Activated T-cell treated with anti-CD3 and anti-CD28 coated beads, Interleukin-2, amount 50 U/mL, for 24 hours (primary cell): ENCODE measurements at regions not wholly inside any gene's neighbourhood (a gene's known extent, or its start where the extent isn't known, plus 50 kb on each side); places are given as distances from the start of the nearest gene placed in this dataset.
A peak's percentile ranks its signal among the peaks of the same experiment; 100 is the strongest.

Source experiments
- DNase-seq: peaks from one replicate; pipeline ENCODE4 v3.0.0-alpha.2; 2020
- H3K27ac Mint-ChIP-seq: 2 replicates; pipeline ENCODE4 v1.8.0; 2020; ENCODE audit warnings: mild to moderate bottlenecking, mixed read lengths
- H3K27me3 Mint-ChIP-seq: 2 replicates; pipeline ENCODE4 v1.8.0; 2020; ENCODE audit warnings: mixed read lengths
- H3K36me3 Mint-ChIP-seq: 2 replicates; pipeline ENCODE4 v1.8.0; 2020; ENCODE audit warnings: low read depth, mixed read lengths
- H3K4me1 Mint-ChIP-seq: 2 replicates; pipeline ENCODE4 v1.8.0; 2020; ENCODE audit warnings: low read depth, mixed read lengths
- H3K4me3 Mint-ChIP-seq: 2 replicates; pipeline ENCODE4 v1.8.0; 2020; ENCODE audit warnings: mild to moderate bottlenecking, moderate library complexity, mixed read lengths
- H3K9me3 Mint-ChIP-seq: 2 replicates; pipeline ENCODE4 v1.8.0; 2020; ENCODE audit warnings: mixed read lengths

DNA sequence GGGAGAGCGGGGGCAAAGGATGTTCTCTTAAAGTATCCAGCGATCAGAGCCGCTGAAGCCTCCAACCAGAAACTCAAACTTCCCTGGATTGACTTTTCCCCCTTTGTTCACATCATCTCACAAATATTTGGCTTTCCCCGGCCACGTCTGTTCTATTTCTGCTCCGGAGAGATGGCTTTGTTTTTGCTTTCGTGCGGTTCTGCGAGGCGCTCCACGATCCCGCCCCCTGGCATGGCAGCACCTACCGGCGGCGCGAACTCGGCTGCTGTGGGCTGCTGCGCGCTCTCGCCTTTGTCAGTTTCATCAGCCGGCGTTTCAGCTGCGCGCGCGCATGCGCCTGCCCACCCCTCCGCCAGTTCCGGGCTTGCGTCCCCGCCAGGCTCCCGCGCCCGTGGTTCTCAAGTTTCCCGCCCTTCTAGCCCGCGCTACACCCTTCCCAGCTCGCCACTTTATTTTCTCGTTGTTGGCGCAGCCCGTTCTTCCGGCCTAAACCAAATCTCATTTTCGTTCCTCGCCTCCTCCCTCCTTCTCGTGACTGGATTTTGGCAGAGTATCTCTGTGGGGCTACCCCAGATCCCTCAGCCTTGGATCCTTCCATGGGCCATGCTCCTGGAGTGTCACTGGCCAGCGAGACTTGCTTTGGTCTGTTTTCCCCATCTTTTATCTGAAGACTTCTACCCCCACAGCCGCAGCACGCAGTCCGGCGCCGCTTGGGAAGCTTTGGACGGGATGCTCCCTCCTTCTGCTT, 98.0 kb downstream of the INSIG2 start:
- peak; percentile 91 for DNase-seq
- Mint-ChIP-seq H3K4me3 (peak overlapping the region; percentile 86), H3K27me3 (no peaks in the 10 kb centered on the region), H3K27ac (peak overlapping the region; percentile 95), H3K9me3 (no peaks in the 10 kb centered on the region), H3K4me1 (peaks cover 19% of the 10 kb centered on the region), H3K36me3 (peaks cover 5% of the 10 kb centered on the region)

DNA sequence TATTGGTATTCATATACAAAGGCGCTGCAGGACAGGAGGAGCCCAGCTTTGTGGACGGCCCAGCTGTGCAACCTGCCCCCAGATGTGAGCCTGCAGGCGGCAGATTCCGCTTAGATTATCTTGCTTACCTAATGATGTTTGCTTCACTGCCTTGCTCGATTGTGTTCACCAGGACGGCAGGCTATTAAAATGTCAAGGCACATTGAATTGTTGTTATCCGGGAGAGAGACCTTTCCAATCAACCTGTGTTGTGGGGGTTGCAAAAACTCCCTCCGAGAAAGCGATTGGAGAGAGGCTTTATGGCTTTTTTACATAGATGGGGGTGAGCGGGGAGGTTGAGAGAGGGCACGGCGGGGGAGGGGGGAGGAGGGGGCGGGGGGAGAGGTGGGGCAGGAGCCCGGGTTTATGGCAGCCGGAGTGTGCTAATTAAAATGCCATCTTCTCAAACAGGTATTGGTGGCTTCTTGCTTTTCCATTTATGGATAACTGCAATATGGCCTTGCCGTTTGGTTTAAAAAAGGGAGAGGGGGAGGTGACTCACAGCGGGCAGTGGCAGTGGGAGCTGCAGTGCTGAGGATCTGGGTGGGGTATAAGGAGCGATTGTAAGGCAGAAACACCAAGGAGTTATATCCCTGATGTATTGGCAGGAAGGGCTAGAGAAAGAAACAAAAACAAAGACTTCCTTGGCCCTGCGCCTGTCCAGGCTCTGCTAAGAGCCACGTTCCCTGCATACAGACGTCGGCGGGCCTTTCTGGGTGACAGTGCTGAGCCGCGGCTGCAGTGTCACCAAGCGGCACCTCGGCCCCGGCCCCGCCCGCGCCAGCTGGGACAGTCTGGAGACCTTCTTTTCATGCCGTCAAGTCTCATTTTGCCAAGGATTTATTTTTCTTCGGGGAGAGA, 97.2 kb downstream of the INSIG2 start:
- H3K36me3 Mint-ChIP-seq, result peaks cover 5% of the 10 kb centered on the region
- no peaks in the 10 kb centered on the region for H3K9me3 Mint-ChIP-seq
- peak overlapping the region; percentile 95 for H3K27ac Mint-ChIP-seq
- DNase-seq, result peak; percentile 78
- peak overlapping the region; percentile 86 for H3K4me3 Mint-ChIP-seq
- no peaks in the 10 kb centered on the region for H3K27me3 Mint-ChIP-seq
- H3K4me1 Mint-ChIP-seq, result peaks cover 19% of the 10 kb centered on the region

DNA sequence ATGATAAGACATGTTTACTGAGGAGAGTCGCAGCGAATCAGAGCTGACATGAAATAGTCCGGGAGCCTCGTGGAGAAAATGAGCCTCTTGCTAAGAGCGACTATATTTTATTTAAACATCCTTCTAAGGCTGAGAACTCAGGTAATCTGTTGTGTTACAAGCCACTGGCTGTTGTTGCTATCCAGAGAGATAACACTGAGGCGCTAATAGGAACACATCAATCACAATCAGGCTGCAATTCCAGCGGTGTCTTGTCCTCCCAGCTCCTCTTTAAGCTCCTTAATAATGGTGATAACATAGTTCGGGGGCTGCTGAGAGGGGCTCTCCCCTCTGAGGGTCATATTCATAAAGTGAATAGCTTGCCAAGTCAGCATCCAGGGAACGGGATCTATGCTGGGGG, 95.1 kb downstream of the INSIG2 start:
- no peak for DNase-seq
- H3K27ac Mint-ChIP-seq, result no peak overlapping the region
- no peak overlapping the region for H3K4me3 Mint-ChIP-seq
- H3K27me3 Mint-ChIP-seq, result peaks cover 2% of the 10 kb centered on the region
- no peaks in the 10 kb centered on the region for H3K9me3 Mint-ChIP-seq
- peaks cover 5% of the 10 kb centered on the region for H3K36me3 Mint-ChIP-seq
- peaks cover 19% of the 10 kb centered on the region for H3K4me1 Mint-ChIP-seq

DNA sequence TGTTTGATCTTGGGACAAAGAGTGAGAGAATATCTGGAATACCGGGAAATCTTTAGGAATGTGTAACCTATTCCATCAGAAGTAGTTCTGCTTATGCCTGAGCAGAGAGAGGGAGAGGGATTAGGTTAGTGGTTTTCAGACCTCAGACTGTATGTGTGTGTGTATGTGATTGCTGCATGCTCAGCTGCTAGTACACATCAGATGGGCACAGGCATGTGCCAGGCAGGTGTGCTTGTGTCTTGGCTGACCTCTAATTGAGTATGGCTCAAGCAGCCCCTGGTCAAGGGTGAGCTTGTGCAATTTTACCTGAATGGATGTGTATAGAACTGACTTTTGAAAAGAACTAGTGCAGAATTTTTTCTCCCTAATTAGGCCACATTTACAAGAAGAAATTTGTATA, 91.2 kb downstream of the INSIG2 start:
- peaks cover 15% of the 10 kb centered on the region for H3K4me1 Mint-ChIP-seq
- DNase-seq, result no peak
- H3K27ac Mint-ChIP-seq, result no peak overlapping the region
- H3K9me3 Mint-ChIP-seq, result no peaks in the 10 kb centered on the region
- no peak overlapping the region for H3K4me3 Mint-ChIP-seq
- peaks cover 12% of the 10 kb centered on the region for H3K27me3 Mint-ChIP-seq
- H3K36me3 Mint-ChIP-seq, result no peaks in the 10 kb centered on the region

DNA sequence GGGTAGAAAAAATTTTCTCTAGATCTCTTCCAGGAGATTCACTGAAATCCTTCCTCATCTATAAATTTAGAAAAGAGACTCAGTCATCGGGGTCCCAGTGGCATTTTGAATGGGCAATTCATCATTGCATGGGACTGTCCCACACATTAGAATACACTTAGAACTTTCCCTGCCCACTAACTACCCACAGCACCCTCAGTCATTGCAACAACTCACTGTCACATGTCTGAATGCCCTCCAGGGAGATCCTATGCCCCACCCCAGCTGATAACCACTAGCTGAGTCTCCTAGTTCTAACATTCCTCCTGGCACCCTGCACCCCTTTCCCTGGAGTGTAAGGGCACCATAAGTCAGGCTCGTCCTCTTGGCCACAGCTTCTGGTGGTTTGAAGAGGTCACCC, 89.6 kb downstream of the INSIG2 start:
- H3K9me3 Mint-ChIP-seq, result no peaks in the 10 kb centered on the region
- no peak overlapping the region for H3K4me3 Mint-ChIP-seq
- no peak for DNase-seq
- H3K27ac Mint-ChIP-seq, result no peak overlapping the region
- peaks cover 15% of the 10 kb centered on the region for H3K4me1 Mint-ChIP-seq
- no peaks in the 10 kb centered on the region for H3K36me3 Mint-ChIP-seq
- H3K27me3 Mint-ChIP-seq, result peaks cover 12% of the 10 kb centered on the region

DNA sequence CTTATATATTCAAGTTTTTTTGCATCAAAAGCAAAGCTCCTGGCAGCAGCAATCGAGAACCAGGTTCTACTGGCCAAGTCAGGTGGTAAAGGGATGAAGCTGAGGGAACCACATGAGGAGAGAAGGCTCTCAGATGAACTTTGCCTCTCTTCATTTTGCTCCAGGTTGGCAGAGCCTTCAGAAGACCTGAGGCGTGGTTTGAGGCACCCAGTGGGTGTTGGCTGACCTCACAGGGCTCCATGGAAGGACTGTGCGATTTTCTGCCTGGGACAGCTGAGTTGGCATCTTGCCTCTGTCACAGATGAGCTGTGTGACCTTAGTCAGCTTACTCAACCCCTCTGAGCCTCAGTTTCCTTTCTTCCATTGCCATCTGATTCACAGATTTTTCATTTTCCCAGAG, 89.0 kb downstream of the INSIG2 start:
- peaks cover 12% of the 10 kb centered on the region for H3K27me3 Mint-ChIP-seq
- no peaks in the 10 kb centered on the region for H3K36me3 Mint-ChIP-seq
- H3K4me1 Mint-ChIP-seq, result peaks cover 15% of the 10 kb centered on the region
- H3K9me3 Mint-ChIP-seq, result no peaks in the 10 kb centered on the region
- DNase-seq, result no peak
- peak overlapping the region; percentile 27 for H3K27ac Mint-ChIP-seq
- no peak overlapping the region for H3K4me3 Mint-ChIP-seq

DNA sequence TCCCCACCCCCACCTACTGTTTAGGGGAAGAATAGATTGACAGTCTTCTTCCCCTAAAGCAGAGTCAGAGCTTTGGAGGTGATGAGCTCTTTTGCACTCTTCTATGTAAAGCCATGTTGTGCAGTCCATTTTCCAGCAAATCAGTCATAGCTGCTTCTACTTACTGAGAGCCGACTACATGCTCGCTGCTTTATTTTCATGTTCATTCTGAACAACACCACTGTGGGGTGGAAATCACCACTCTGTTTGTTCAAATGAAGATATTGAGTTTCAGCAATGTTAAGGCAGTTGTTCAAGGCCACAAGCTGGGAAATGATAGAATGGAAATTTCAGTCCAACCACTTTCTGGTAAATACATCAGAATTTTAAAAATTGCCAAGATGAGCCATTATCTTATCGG, 88.3 kb downstream of the INSIG2 start:
- Mint-ChIP-seq H3K9me3 (no peaks in the 10 kb centered on the region), H3K27me3 (peaks cover 12% of the 10 kb centered on the region), H3K27ac (peak overlapping the region; percentile 27), H3K4me3 (no peak overlapping the region), H3K36me3 (no peaks in the 10 kb centered on the region), H3K4me1 (peaks cover 15% of the 10 kb centered on the region)
- DNase-seq, result no peak

DNA sequence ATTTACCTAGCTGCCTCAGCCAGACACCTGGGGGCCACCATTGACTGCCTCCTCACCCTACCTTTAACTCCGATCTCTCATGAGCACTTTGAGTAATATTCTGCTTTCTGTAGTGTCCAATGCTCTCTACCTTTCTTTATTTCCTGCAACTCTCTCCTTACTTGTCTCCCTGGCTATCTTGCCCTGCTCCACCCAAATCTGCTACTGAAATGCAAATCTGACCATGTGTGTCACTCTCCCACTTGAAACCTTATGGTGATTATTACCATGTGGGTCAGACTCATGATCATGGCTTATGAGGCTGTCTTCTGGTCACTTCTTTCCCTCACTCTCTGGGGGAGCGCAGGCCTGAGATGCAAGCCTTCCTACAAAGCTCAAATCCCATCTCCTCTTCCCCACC, 83.3 kb downstream of the INSIG2 start:
- no peak overlapping the region for H3K27ac Mint-ChIP-seq
- no peaks in the 10 kb centered on the region for H3K36me3 Mint-ChIP-seq
- peaks cover 10% of the 10 kb centered on the region for H3K27me3 Mint-ChIP-seq
- DNase-seq, result no peak
- H3K4me1 Mint-ChIP-seq, result peaks cover 3% of the 10 kb centered on the region
- H3K9me3 Mint-ChIP-seq, result no peaks in the 10 kb centered on the region
- no peak overlapping the region for H3K4me3 Mint-ChIP-seq

DNA sequence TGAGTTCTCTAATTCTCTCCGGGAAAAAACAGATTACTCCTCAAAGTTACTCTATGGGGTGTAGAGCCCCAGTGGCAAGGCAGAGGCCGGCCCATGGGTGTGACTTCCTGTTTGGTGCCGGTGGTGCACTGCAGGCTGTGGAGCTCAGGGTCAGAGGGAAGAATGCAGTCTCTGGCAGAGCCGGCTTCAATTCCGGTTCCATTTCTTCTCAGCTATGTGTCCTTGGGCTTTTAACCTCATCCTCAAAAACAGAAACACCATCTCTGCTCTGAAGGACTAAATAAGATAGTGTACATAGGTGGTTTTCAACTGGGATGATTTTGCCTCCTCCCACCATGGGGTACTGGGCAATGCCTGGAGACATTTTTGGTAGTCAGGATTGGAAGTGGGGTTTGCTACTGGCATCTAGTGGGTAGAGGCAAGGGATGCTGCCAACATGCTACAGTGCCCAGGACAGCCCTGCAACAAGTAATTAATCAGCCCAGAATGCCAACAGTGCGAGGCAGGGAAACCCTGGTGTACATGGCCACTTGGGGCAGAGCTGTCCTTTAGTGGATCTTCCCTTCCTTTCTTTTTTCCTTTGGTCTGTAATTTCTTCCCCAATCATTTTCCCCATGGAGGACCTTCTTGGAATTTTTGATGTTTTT, 81.2 kb downstream of the INSIG2 start:
- Mint-ChIP-seq H3K27me3 (no peaks in the 10 kb centered on the region), H3K36me3 (no peaks in the 10 kb centered on the region), H3K4me3 (no peak overlapping the region), H3K4me1 (no peaks in the 10 kb centered on the region), H3K27ac (peak overlapping the region; percentile 42), H3K9me3 (peaks cover 3% of the 10 kb centered on the region)
- DNase-seq, result no peak

DNA sequence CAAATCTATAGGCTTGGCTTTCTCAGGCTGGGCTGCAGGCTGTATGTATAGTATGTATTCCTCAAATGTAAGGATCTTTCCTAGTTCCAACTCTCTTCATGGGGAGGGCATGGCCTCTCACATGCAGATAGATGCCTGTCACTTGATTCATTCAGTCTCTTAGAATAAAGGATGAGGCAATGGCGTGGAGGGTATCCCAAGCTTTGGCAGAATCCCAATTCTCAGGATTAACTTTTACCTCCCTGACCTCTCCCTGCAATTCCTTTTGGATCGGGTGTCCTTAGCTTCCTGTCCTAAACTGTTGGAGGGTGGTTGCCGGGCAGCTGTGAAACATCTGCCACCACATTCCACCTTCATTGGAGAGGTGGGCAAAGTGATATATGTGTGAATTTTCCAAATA, 80.3 kb downstream of the INSIG2 start:
- Mint-ChIP-seq H3K4me1 (no peaks in the 10 kb centered on the region), H3K9me3 (peaks cover 3% of the 10 kb centered on the region), H3K4me3 (no peak overlapping the region), H3K27ac (no peak overlapping the region), H3K36me3 (no peaks in the 10 kb centered on the region), H3K27me3 (peaks cover 5% of the 10 kb centered on the region)
- DNase-seq, result no peak

DNA sequence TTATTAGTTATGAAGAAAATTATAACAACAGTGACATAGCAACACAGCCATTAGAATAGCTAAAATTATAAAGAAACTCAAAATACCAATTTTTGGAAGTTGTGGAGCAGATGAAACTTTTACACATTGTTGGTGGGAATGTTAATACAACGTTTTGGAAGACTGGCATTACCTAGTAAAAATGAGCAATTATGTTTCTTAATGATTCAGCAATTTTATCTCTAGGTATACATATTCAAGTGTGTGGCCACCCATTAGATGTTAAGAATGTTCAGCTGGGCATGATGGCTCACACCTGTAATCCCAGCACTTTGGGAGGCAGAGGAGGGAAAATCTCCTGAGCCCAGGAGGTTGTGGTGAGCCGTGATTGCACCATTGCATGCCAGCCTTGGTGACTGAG, 78.8 kb downstream of the INSIG2 start:
- DNase-seq, result no peak
- Mint-ChIP-seq H3K27ac (no peak overlapping the region), H3K27me3 (peaks cover 8% of the 10 kb centered on the region), H3K4me3 (no peak overlapping the region), H3K4me1 (no peaks in the 10 kb centered on the region), H3K36me3 (no peaks in the 10 kb centered on the region), H3K9me3 (peaks cover 3% of the 10 kb centered on the region)

DNA sequence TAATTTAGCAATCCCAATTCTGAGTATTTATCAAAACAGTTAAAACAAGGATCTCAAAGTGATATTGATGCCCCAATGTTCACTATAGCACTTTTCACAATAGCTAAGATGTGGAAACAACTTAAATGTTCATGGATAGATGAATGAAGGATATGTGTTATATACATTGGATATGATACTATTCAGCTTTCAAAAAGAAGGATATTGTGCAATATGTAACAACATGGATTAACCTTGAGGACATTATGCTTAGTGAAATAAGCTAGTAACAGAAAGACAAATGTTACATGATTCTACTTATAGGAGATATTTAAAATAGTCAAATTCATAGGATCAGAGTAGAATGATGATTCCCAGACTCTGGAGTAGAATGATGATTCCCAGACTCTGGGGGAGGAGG, 78.0 kb downstream of the INSIG2 start:
- H3K4me1 Mint-ChIP-seq, result no peaks in the 10 kb centered on the region
- no peaks in the 10 kb centered on the region for H3K36me3 Mint-ChIP-seq
- H3K4me3 Mint-ChIP-seq, result no peak overlapping the region
- peaks cover 14% of the 10 kb centered on the region for H3K27me3 Mint-ChIP-seq
- DNase-seq, result no peak
- peaks cover 3% of the 10 kb centered on the region for H3K9me3 Mint-ChIP-seq
- H3K27ac Mint-ChIP-seq, result no peak overlapping the region

DNA sequence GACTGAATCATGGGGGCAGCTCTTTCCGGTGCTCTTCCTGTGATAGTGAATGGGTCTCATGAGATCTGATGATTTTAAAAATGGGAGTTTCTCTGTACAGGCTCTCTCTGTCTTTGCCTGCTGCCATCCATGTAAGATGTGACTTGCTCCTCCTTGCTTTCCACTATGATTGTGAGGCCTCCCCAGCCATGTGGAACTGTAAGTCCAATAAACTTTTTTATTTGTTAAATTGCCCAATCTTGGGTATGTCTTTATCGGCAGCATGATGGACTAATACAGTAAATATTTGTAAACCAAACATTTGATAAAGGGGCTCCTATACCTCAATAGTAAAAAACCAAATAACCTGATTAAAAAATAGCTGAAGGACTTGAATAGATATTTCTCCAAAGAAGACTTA, 77.3 kb downstream of the INSIG2 start:
- Mint-ChIP-seq H3K4me3 (no peak overlapping the region), H3K36me3 (no peaks in the 10 kb centered on the region), H3K27me3 (peaks cover 20% of the 10 kb centered on the region), H3K9me3 (peaks cover 3% of the 10 kb centered on the region), H3K27ac (no peak overlapping the region), H3K4me1 (no peaks in the 10 kb centered on the region)
- DNase-seq, result no peak
